AG09309 (cell line): ENCODE measurements at regions not wholly inside any gene's neighbourhood (a gene's known extent, or its start where the extent isn't known, plus 50 kb on each side); places are given as distances from the start of the nearest gene placed in this dataset.

ENCODE experiments used
- DNase-seq: peaks from one replicate; pipeline ENCODE4 v3.0.0-alpha.2; 2010; ENCODE audit warnings: low read depth
- H3K4me3 ChIP-seq: 2 replicates; pipeline ENCODE4 v1.5.1; 2011; ENCODE audit warnings: mild to moderate bottlenecking, low read depth, low read length, moderate library complexity; ENCODE audit not compliant: control insufficient read depth
- CTCF ChIP-seq: IDR thresholded peaks from 2 replicates; pipeline ENCODE4 v1.5.1; 2011; ENCODE audit warnings: mild to moderate bottlenecking, low read depth, low read length, inconsistent platforms; ENCODE audit not compliant: insufficient read depth, control insufficient read depth; ENCODE audit errors: missing control alignments

GRCh38 chr2:6218926-6219325 lies 526.7 kb downstream of the SOX11 start:
- H3K4me3 ChIP-seq, result no peak overlapping the region
- DNase-seq, result no peak
- no peak for TF ChIP-seq CTCF

DNA sequence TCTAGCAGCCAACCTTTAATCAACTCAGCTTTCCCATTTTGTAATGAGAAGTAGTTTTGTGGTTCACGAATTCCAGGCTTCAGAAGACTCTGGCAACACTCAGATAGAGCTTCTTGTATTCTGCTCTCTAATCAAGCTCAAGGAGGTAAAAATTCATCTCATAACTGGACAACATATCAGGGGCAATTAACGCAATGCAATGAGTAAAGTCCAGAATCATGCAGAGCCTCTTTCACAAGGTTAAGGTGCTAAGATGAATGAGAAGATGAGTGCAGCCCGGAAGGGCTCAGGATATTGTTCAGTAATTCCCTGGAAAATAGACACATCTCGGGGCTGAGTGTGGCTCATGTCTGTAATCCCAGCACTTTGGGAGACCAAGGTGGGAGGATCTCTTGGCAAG lies 527.7 kb downstream of the SOX11 start:
- no peak overlapping the region for H3K4me3 ChIP-seq
- no peak for DNase-seq
- no peak for TF ChIP-seq CTCF

- no peak for TF ChIP-seq CTCF
- H3K4me3 ChIP-seq, result no peak overlapping the region
- DNase-seq, result no peak
These were observed 530.1 kb downstream of the SOX11 start for GRCh38 chr2:6222296-6222695.

GRCh38 chr2:6224267-6224666 lies 532.1 kb downstream of the SOX11 start:
- no peak for TF ChIP-seq CTCF
- no peak overlapping the region for H3K4me3 ChIP-seq
- no peak for DNase-seq

DNA sequence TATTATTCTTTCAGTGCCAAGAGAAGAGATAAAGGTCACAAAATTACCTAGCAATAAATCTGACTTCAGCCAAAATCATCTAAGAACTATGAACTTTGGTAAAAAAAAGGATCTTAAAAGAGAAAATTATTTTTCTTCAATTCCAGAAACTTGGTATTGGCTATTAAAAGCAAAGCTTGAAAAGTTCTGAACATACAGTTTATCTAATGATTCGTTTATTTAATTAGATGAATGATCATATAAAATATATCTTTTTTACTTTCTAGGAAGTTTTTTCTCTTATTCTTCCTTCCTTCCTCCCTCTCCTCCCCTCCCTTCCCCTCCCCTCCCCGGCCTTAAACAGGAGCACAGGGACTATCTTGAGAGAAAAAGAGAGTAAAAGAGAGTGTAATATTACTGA lies 536.1 kb downstream of the SOX11 start:
- no peak for TF ChIP-seq CTCF
- no peak for DNase-seq
- no peak overlapping the region for H3K4me3 ChIP-seq

- no peak overlapping the region for H3K4me3 ChIP-seq
- no peak for DNase-seq
- no peak for TF ChIP-seq CTCF
These were observed 539.0 kb downstream of the SOX11 start for GRCh38 chr2:6231166-6231565.

GRCh38 chr2:6233993-6234392 lies 541.8 kb downstream of the SOX11 start:
- no peak overlapping the region for H3K4me3 ChIP-seq
- DNase-seq, result no peak
- no peak for TF ChIP-seq CTCF
